Neural progenitor cell (in vitro differentiated cells): ENCODE measurements at regions not wholly inside any gene's neighbourhood (a gene's known extent, or its start where the extent isn't known, plus 50 kb on each side); places are given as distances from the start of the nearest gene placed in this dataset.
A peak's percentile ranks its signal among the peaks of the same experiment; 100 is the strongest.

Source experiments
- DNase-seq: peaks from one replicate; pipeline ENCODE4 v3.0.0-alpha.2; 2016; ENCODE audit warnings: low spot score
- H2AFZ ChIP-seq: fragments of 200-600 bp; sonication (generic); replicated peaks from 2 replicates; pipeline ENCODE4 v1.6.1; 2016; ENCODE audit warnings: antibody characterized with exemption
- H3F3A ChIP-seq: fragments of 200-600 bp; sonication (generic); 2 replicates; pipeline ENCODE4 v1.6.1; 2016; ENCODE audit warnings: antibody characterized with exemption, low read depth
- H3K27ac ChIP-seq: fragments of 200-600 bp; sonication (generic); 2 replicates; pipeline ENCODE4 v1.5.1; 2016; ENCODE audit warnings: mild to moderate bottlenecking
- H3K27me3 ChIP-seq: fragments of 200-600 bp; sonication (generic); 2 replicates; pipeline ENCODE4 v1.6.1; 2016; ENCODE audit warnings: mild to moderate bottlenecking, moderate library complexity
- H3K36me3 ChIP-seq: fragments of 200-600 bp; sonication (generic); 2 replicates; pipeline ENCODE4 v1.5.1; 2016
- H3K4me1 ChIP-seq: fragments of 200-600 bp; sonication (generic); 2 replicates; pipeline ENCODE4 v1.6.1; 2016; ENCODE audit warnings: mixed run types
- H3K4me2 ChIP-seq: fragments of 200-600 bp; sonication (generic); 2 replicates; pipeline ENCODE4 v1.6.1; 2016
- H3K4me3 ChIP-seq: fragments of 200-600 bp; sonication (generic); 2 replicates; pipeline ENCODE4 v1.5.1; 2016
- H3K79me2 ChIP-seq: fragments of 200-600 bp; sonication (generic); 2 replicates; pipeline ENCODE4 v1.6.1; 2016; ENCODE audit warnings: low read depth
- H3K9ac ChIP-seq: fragments of 200-600 bp; sonication (generic); 2 replicates; pipeline ENCODE4 v1.6.1; 2016
- H3K9me3 ChIP-seq: fragments of 200-600 bp; sonication (generic); 2 replicates; pipeline ENCODE4 v1.5.1; 2016; ENCODE audit warnings: low read depth
- H4K20me1 ChIP-seq: fragments of 200-600 bp; sonication (generic); 2 replicates; pipeline ENCODE4 v1.6.1; 2016; ENCODE audit warnings: low read depth
- H3K27ac Mint-ChIP-seq: 3 replicates; pipeline ENCODE4 v1.8.0; 2021; ENCODE audit warnings: mixed read lengths
- H3K27me3 Mint-ChIP-seq: 2 replicates; pipeline ENCODE4 v1.8.0; 2022; ENCODE audit warnings: low read depth, mild to moderate bottlenecking, inconsistent platforms, moderate library complexity, mixed read lengths; ENCODE audit not compliant: insufficient read depth
- H3K36me3 Mint-ChIP-seq: 3 replicates; pipeline ENCODE4 v1.8.0; 2021; ENCODE audit warnings: mixed read lengths
- H3K4me1 Mint-ChIP-seq: 3 replicates; pipeline ENCODE4 v1.8.0; 2021; ENCODE audit warnings: mixed read lengths
- H3K4me3 Mint-ChIP-seq: 3 replicates; pipeline ENCODE4 v1.8.0; 2021; ENCODE audit warnings: mild to moderate bottlenecking, moderate library complexity, mixed read lengths
- H3K9me3 Mint-ChIP-seq: 3 replicates; pipeline ENCODE4 v1.8.0; 2020; ENCODE audit warnings: mixed read lengths
- CTCF ChIP-seq: fragments of 200-600 bp; sonication (generic); IDR thresholded peaks from 2 replicates; pipeline ENCODE4 v1.5.1; 2017; ENCODE audit warnings: antibody characterized with exemption, mild to moderate bottlenecking
- EZH2 ChIP-seq: fragments of 200-600 bp; sonication (generic); IDR thresholded peaks from 2 replicates; pipeline ENCODE4 v1.6.1; 2017; ENCODE audit warnings: antibody characterized with exemption, mild to moderate bottlenecking, moderate library complexity
- EZH2phosphoT487 ChIP-seq: fragments of 200-600 bp; sonication (generic); IDR thresholded peaks from 2 replicates; pipeline ENCODE4 v1.6.1; 2017; ENCODE audit warnings: antibody characterized with exemption

- Histone ChIP-seq H3K4me3 (no peak overlapping the region), H3F3A (no peaks in the 10 kb centered on the region), H3K9me3 (no peaks in the 10 kb centered on the region), H2AFZ (peak overlapping the region; percentile 68), H3K4me1 (no peaks in the 10 kb centered on the region), H3K27me3 (no peaks in the 10 kb centered on the region), H3K36me3 (no peaks in the 10 kb centered on the region), H3K27ac (no peak overlapping the region), H3K9ac (no peak overlapping the region), H3K79me2 (no peaks in the 10 kb centered on the region), H3K4me2 (no peak overlapping the region), H4K20me1 (no peaks in the 10 kb centered on the region)
- Mint-ChIP-seq H3K36me3 (no peaks in the 10 kb centered on the region), H3K27me3 (no peaks in the 10 kb centered on the region), H3K9me3 (no peaks in the 10 kb centered on the region), H3K4me1 (no peaks in the 10 kb centered on the region), H3K27ac (no peak overlapping the region), H3K4me3 (no peak overlapping the region)
- TF ChIP-seq EZH2 (no peak), EZH2phosphoT487 (no peak), CTCF (no peak)
- peak; percentile 7 for DNase-seq
These were observed 119.7 kb downstream of the PLPPR4 start for GRCh38 chr1:99384021-99384420.

GRCh38 chr1:99385852-99386251 is 121.6 kb downstream of the PLPPR4 start:
- no peak overlapping the region for H2AFZ ChIP-seq
- no peak overlapping the region for H3K27ac Mint-ChIP-seq
- H3K9me3 Mint-ChIP-seq = no peaks in the 10 kb centered on the region
- H3K4me1 Mint-ChIP-seq = no peaks in the 10 kb centered on the region
- no peak overlapping the region for H3K4me3 ChIP-seq
- H3K27me3 Mint-ChIP-seq = no peaks in the 10 kb centered on the region
- H3K36me3 Mint-ChIP-seq = no peaks in the 10 kb centered on the region
- no peaks in the 10 kb centered on the region for H4K20me1 ChIP-seq
- no peaks in the 10 kb centered on the region for H3K79me2 ChIP-seq
- H3K27me3 ChIP-seq = no peaks in the 10 kb centered on the region
- no peak overlapping the region for H3K4me3 Mint-ChIP-seq
- TF ChIP-seq CTCF (no peak), EZH2phosphoT487 (no peak), EZH2 (no peak)
- no peak overlapping the region for H3K27ac ChIP-seq
- H3F3A ChIP-seq = no peaks in the 10 kb centered on the region
- no peaks in the 10 kb centered on the region for H3K9me3 ChIP-seq
- DNase-seq = no peak
- H3K36me3 ChIP-seq = no peaks in the 10 kb centered on the region
- H3K9ac ChIP-seq = no peak overlapping the region
- H3K4me1 ChIP-seq = no peaks in the 10 kb centered on the region
- no peak overlapping the region for H3K4me2 ChIP-seq

GRCh38 chr1:99396389-99396788 is 132.1 kb downstream of the PLPPR4 start:
- no peak for TF ChIP-seq EZH2phosphoT487
- no peak for TF ChIP-seq EZH2
- no peak for TF ChIP-seq CTCF
- no peaks in the 10 kb centered on the region for H3K27me3 Mint-ChIP-seq
- Histone ChIP-seq H3K36me3 (no peaks in the 10 kb centered on the region), H2AFZ (no peak overlapping the region), H3K9me3 (no peaks in the 10 kb centered on the region), H3F3A (no peaks in the 10 kb centered on the region), H3K9ac (no peak overlapping the region), H3K79me2 (no peaks in the 10 kb centered on the region), H4K20me1 (no peaks in the 10 kb centered on the region), H3K4me3 (no peak overlapping the region), H3K4me1 (no peaks in the 10 kb centered on the region), H3K4me2 (no peak overlapping the region), H3K27me3 (no peaks in the 10 kb centered on the region), H3K27ac (no peak overlapping the region)
- H3K27ac Mint-ChIP-seq = no peak overlapping the region
- no peaks in the 10 kb centered on the region for H3K4me1 Mint-ChIP-seq
- no peaks in the 10 kb centered on the region for H3K9me3 Mint-ChIP-seq
- H3K4me3 Mint-ChIP-seq = no peak overlapping the region
- DNase-seq = no peak
- no peaks in the 10 kb centered on the region for H3K36me3 Mint-ChIP-seq

GRCh38 chr1:99397029-99397428 is 132.7 kb downstream of the PLPPR4 start:
- Mint-ChIP-seq H3K4me1 (no peaks in the 10 kb centered on the region), H3K27ac (no peak overlapping the region), H3K36me3 (no peaks in the 10 kb centered on the region), H3K27me3 (no peaks in the 10 kb centered on the region), H3K4me3 (no peak overlapping the region), H3K9me3 (no peaks in the 10 kb centered on the region)
- H3K36me3 ChIP-seq = no peaks in the 10 kb centered on the region
- H3F3A ChIP-seq = no peaks in the 10 kb centered on the region
- H3K9ac ChIP-seq = no peak overlapping the region
- H3K9me3 ChIP-seq = no peaks in the 10 kb centered on the region
- H3K4me1 ChIP-seq = no peaks in the 10 kb centered on the region
- no peak overlapping the region for H2AFZ ChIP-seq
- DNase-seq = peak; percentile 20
- H3K4me2 ChIP-seq = no peak overlapping the region
- H3K27me3 ChIP-seq = no peaks in the 10 kb centered on the region
- H3K79me2 ChIP-seq = no peaks in the 10 kb centered on the region
- H4K20me1 ChIP-seq = no peaks in the 10 kb centered on the region
- H3K4me3 ChIP-seq = no peak overlapping the region
- H3K27ac ChIP-seq = no peak overlapping the region
- no peak for TF ChIP-seq CTCF
- TF ChIP-seq EZH2phosphoT487 = no peak
- no peak for TF ChIP-seq EZH2
